Stimulated activated CD4-positive, alpha-beta T cell treated with anti-CD3 and anti-CD28 coated beads, Interleukin-1b, Interleukin-23, amount 100 ng/mL, for 48 hours (primary cell): ENCODE measurements at regions not wholly inside any gene's neighbourhood (a gene's known extent, or its start where the extent isn't known, plus 50 kb on each side); places are given as distances from the start of the nearest gene placed in this dataset.

ENCODE experiments used
- DNase-seq: peaks from one replicate; pipeline ENCODE4 v3.0.0-alpha.2; 2020

DNA sequence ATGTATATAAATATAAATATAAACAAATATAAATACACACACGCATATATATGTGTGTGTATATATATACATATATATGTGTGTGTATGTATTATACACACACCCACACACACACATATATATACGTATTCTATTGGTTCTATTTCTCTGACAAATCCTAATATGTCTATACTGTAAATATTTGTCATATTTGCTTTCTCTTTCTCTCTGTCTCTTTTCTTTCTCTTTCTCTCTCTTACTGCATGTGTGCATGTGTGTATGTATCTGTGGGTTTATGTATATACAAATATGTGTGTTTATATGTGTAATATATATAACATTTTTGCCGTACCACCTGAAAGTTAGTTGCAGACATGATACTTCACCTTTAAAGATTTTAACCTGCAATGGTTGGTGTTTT lies 174.2 kb upstream of the PLEKHG7 start:
- no peak for DNase-seq

DNA sequence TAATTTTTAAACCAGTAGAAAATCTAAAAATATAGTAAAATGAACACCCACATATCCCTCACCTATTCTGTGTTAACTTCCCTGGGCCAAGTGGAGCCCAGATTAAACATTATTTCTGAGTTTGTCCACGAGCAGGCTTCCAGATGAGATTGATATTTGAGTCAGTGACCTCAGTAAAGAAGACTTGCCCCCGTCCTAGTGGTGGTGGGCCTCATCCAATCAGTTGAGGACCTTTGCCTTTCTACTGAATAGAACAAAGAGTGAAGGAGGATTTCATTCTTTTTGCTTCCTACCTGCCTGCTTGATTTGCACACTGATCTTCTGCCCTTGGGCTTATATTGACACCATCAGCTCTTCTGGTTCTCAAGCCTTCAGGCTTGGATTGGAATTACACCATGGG lies 174.7 kb upstream of the PLEKHG7 start:
- no peak for DNase-seq

DNA sequence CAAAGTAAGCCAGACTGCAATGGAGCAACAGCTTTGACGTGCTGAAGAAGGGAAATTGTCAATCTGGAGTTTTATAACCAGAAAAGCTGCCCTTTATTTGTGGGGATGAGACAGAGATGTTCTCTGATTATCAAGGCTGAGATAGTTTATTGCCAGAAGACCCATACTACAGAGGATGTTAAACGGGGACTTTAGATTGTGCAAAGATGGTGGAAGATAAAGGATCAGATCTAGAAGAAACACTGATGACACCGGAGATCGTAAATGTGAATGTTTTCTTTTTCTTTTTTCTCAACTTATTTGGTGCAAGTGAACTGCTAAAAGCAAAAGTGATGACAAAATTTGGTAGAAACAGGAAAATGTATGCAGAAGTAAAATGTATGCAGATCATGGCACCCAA lies 178.3 kb upstream of the PLEKHG7 start:
- DNase-seq: no peak

DNA sequence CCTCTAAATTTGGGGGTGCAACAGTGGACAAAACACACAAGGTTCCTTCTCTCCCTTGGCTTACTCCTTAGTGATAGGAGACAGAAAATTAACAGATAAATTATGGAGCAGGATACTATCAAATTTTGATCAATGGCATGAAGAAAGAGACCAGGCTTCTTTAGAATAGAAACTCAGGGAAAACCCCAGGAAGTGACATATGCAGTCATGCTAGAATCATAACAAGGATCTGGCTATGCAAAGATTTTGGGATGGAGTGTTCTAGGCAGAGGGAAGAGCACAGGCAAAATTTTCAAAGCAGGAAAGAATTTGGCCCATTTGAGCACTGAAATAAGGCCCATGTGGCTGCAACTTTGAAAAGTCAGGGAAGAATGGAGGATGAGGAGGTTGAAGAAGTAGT lies 182.3 kb upstream of the PLEKHG7 start:
- DNase-seq: no peak

DNA sequence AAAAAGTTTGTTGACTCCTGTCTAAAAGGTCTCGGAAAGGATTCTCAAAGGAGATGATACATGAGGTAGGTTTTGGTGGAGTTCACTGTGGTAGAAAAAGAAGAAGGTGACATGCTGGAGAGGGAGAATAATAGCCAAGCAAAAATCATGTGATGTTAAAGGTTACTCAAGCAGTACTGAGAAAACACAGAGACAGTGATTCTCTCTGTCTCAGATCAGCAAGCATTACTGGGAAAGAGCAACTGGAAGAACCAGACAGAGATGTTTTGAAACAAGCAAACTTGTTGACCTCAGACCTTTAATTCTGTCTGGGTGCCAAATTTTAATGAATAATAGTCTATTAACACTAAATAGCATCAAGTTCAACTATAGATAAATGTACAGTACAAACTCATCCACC lies 183.5 kb upstream of the PLEKHG7 start:
- no peak for DNase-seq

DNA sequence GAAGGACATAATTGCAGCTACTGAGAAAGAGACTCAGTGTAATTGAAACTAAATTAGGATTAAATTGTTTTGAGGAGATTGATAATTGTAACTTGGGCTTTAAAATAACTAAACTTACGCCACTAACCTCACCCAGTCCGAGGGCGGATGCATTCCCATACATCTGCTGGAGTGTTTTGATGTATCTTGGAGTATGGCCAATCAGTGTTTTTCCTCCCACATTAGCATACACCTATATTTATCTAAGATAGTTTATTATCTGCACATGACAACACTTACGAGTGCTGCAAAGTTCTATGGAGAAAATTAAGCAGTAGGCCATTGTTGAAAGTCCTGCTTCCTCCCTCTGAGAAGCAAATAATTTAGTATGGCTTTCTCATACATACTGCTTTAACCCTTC lies 184.7 kb upstream of the PLEKHG7 start:
- no peak for DNase-seq

DNA sequence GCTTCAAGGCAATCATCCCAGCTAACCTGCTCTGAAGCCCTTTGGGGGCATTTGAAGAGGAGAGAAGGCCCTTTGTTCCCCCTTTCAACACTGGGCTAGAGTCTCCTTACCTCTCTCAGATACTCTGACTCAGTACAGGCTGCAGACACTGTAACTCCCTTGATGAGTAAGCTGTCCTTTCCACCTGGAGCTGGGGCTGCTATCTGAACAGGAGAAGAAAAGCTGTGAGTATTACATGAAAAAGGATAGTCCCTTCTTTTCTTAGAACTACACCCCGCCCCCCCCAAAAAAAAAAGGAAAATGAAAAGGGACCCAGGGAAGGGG lies 186.6 kb upstream of the PLEKHG7 start:
- peak; percentile 50 for DNase-seq

DNA sequence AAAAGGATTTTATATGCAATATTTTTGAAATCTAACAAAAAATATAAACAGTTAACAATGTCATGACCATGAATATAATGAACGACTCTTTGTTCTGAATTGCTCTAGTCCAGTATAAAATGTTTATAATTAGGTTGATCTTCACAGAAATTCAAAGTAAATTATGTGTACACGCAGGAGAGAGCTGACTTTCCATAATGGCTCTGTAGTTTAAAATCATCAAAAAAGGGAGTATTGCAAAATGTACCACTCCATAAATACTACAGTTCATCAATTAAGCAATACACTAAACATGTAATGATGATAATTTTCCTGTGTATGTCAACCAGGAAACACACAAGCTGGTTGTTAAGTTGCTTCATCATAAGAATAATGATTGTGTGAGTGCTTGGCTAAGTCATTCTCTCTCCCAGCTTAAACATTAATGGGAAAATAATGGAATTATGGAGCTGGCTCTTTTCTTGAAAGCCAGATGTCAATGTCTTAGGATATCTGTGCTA lies 189.5 kb upstream of the PLEKHG7 start:
- no peak for DNase-seq

DNA sequence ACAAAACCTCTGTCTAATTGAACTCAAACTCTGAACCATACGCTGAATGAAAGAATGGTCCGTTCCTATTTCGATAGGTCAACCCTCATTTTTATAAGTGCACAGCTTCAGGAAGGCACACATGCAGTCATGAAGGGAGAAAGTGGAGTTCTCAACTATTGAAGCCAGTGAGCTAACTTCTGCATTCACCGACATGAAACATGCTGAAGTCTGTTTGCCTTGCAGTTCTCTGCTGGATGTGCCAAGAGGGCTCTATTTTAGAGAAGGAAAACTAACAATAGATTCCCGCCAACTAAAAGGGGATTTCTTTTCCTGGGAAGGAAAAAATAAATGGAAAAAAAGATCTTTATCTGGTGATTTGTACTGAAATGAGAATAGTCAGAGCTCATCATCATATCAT lies 191.0 kb upstream of the PLEKHG7 start:
- DNase-seq: no peak

GRCh38 chr12:92509156-92509738 lies 193.5 kb upstream of the PLEKHG7 start:
- no peak for DNase-seq

GRCh38 chr12:92506891-92507290 lies 195.9 kb upstream of the PLEKHG7 start:
- DNase-seq: no peak

DNA sequence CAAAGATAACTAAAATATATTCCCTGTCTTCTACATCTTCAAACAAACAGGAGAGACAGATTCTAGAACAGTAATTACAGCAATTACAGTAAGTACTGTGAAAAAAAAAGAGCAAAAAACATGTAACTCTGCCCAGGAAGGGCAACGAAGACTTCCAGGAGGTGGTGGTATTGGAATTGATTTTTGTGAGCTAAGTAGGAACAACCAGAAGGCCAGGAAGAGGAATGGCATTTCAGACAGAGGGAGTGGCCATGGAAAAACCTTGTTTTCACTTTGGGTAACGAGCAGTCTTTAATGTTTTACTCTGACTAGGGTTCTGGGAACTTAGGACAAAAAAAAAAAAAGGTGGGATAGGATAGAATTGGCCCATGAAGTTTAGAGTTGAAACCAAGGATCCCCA lies 196.3 kb upstream of the PLEKHG7 start:
- DNase-seq: no peak

- peak; percentile 66 for DNase-seq
Measured at GRCh38 chr12:92505254-92506231, 197.2 kb upstream of the PLEKHG7 start.

DNA sequence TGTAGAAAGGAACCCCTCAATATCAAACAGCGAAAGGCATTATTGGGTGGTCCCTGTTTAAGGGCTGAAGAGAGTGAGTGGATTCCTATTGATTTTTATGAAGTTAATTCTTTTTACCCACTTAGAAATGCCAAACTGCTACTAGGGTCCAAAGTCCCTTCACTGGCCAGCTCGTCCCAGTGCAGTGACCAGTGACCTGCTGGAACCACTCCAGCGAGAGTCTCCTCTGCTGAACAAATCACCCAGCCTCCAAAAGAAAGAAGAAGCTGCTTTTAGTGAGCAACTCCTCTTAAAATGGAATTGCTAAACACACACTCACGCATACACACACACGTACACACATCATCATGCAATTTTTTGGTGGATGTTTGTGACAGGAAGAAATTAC lies 198.2 kb upstream of the PLEKHG7 start:
- DNase-seq: no peak

DNA sequence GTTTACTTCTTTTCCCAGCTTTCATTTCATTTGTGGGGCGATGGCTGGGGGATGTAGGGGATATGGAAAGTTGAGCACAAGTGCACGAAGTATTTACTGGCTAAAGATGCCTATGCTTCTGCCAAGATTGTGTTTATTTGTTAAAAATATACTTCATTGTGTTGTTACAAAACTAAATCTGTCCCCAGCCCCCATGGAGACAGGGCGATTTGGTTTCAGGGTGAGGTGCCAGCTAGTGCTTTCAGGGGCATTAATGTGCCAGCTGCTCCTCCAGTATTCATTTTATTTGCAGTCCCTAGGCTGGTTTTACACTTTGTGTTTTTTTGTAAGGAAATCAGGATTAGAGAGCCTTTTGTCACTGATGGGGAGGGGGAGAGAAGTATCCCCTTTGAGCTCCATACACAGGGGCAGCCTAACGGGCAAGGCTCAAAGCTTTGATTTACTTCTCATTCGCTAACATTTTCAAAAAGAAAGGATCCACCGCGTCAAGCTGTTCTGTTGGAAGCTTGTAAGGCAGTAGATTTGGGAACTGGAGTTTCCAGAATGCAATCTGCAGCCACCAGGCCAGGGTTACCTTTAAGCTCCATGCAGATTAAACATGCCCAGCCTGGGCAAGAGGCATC lies 198.7 kb upstream of the PLEKHG7 start:
- no peak for DNase-seq

GRCh38 chr12:92503029-92503931 lies 199.5 kb upstream of the PLEKHG7 start:
- DNase-seq: peak; percentile 46

DNA sequence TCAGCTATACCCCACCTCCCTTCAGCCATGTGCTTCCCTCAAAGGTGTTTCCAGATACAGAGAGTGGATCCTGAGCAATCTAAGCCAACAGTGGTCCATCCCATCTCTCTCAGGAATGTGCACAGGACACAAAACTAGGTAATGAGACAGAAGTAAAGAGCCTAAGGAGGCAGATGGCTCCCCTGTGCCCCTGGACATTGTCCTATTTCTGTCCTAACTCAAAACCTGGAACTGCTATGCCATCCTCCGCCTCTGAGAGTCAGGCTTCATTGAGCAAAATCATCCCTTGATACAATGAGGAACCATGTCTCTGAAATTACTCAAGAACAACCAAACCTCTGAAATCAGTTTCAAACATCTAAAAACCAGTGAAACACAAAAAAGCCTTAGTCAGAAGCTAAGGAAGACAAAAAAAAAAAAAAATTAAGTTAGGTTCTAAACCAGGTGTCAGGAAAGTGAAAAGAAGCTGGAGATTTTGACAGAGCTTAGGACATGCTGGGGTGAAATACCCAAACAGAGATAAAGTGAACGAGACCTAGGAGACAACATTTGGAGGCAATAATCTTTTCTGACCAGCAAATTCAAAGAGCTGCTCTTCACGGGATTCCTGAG lies 200.3 kb upstream of the PLEKHG7 start:
- peak; percentile 34 for DNase-seq

- no peak for DNase-seq
Measured at GRCh38 chr12:92496790-92497189, 206.0 kb upstream of the PLEKHG7 start.

DNA sequence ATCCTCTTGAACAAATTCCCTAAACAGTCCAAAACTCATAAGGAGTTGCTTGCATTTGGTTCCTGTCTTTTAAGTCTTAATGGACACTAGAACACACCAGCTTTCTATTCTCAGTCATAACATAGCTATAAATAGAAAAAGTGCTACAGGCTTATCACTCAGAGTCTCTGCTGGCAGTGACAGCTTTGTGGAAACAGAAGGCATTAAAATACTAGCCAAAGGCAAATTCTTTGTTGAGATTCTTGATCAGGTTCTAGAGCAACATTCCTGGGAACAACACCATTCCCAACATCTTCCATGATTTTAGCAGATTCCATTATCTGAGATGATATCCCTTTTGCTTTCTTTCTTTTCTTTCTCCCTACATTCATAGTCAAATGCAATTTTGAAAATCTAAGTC lies 207.7 kb upstream of the PLEKHG7 start:
- DNase-seq: no peak

DNA sequence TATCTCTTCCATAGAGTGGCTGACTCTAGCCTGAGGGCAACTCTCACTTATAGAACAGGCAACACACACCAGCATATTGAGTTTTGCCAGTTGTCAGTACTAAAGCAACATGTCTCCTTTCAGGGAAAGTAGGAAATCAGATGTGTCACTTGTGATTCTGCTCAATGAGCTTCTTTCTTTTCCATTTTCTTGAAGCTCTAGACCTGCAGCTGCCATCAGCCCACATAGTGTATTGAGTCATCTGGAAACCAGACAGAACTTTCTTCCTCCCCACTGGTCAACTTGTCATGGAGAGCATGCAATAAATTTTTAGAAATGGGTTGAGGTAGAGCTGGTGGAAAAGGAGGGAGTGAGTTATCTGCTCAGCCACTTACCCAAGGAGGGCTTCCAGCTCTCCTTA lies 209.0 kb upstream of the PLEKHG7 start:
- DNase-seq: no peak

DNA sequence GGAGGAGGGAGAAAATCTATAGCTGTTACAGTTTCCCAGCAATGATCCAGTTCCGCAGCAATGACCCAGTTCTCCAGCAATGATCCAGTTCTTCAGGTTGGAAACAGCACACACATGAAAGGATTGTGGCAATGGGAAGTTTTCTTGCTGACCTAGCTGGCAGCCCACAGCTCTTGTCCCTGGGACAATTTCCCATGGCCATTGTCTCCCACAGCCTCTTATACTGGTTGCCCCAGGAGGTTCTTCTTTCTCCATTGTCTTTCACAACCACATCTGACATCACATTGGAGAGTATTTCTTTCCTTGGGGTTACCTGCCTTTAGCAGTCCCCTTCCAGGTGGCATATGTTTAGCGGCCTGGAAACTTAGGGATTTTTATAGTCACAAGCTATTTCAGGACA lies 209.8 kb upstream of the PLEKHG7 start:
- no peak for DNase-seq

- DNase-seq: no peak
Measured at GRCh38 chr12:92492291-92492690, 210.5 kb upstream of the PLEKHG7 start.

DNA sequence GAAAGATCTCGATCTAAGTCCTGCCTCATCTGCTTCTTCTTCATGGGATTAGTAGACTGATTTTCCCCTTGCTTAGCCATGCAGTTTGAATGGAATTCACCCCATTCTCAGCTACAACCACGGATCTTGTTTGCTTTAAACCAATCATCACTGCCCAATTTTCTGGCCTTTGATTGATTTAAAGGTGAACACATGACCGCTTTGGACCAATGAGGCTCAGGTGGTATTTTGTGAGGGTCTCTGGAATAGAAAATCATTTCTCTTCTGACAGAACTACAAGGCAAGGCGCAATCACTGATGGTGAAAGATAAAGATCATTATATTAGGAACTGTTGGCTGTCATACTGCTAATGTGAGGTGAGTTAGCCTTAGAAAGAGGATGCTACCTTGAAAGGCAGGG lies 213.0 kb upstream of the PLEKHG7 start:
- DNase-seq: no peak
